ENCODE measurements at regions not wholly inside any gene's neighbourhood (a gene's known extent, or its start where the extent isn't known, plus 50 kb on each side); places are given as distances from the start of the nearest gene placed in this dataset.
"Not testable (repeated sequence)": the region's sequence is repeated elsewhere in the genome, so short reads cannot be mapped to it uniquely, and the experiment has no call there.

- DNase-seq, result not testable (repeated sequence)
These were observed 65.0 kb downstream of the CCDC201 start for GRCh38 chr7:45807832-45808231.

GRCh38 chr7:45802214-45802613 lies 70.7 kb downstream of the CCDC201 start:
- not testable (repeated sequence) for DNase-seq

- DNase-seq, result peak; percentile 0
These were observed 75.6 kb downstream of the CCDC201 start for GRCh38 chr7:45797264-45797663.

- not testable (repeated sequence) for DNase-seq
These were observed 83.2 kb downstream of the CCDC201 start for GRCh38 chr7:45789641-45790040.

- DNase-seq, result not testable (repeated sequence)
These were observed 87.2 kb downstream of the CCDC201 start for GRCh38 chr7:45785724-45786123.

GRCh38 chr7:45784775-45785174 lies 88.1 kb downstream of the CCDC201 start:
- DNase-seq, result not testable (repeated sequence)

Measured in suppressor macrophage treated with lipopolysaccharide for 4 hours (primary cell).